ENCODE measurements at regions not wholly inside any gene's neighbourhood (a gene's known extent, or its start where the extent isn't known, plus 50 kb on each side); places are given as distances from the start of the nearest gene placed in this dataset.
A peak's percentile ranks its signal among the peaks of the same experiment; 100 is the strongest.

DNA sequence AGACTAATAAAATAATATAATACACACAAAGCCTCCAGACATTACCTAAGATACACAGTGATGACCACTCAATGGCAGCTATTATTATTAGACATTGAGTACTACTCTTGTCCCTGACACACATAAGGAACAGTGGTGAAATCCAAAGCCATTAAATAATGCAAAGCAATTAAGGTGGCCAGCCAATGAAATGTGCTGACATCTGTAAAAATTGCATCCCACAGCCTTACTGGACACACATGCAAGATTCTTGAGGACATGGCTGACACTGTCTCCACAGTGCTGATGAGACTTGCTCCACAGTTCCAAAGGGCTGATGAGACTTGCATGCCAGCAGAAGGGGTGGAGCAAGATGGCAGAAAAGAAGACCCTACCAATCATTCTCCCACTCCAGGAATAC is 447.5 kb downstream of the IRX1 start:
- no peak for FAIRE-seq

DNA sequence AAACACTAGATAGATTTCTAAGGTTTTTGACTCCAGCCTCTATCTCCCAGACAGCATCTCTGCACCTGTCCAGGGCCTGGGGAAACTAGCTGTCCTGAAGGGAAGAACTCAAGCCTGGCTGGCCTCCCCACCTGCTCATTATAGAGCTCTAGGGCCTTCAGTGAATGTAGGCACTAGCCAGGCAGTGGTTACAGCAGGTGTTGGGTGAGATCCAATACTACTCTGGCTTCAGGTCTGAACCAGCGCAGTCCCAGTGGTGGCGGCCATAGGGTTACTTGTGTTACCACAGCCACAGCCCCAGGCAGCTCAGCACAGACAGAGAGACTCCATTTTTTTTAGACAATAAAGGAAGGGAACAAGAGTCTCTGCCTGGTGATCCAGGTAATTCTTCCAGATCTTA is 449.2 kb downstream of the IRX1 start:
- TF ChIP-seq RAD21 (conservative IDR thresholded peaks at IDR 0.05 in 1 of 2, IDR thresholded peaks at IDR 0.05 in 1 of 2), result no peak
- TF ChIP-seq SMC3 (IDR thresholded peaks at IDR 0.05), result no peak
- TF ChIP-seq MYC (IDR thresholded peaks at IDR 0.05; ENCODE audit: borderline replicate concordance, low read length), result no peak
- no peak for TF ChIP-seq CHD2 (IDR thresholded peaks at IDR 0.05; ENCODE audit: low read length, partially characterized antibody)
- no peak for TF ChIP-seq EHMT2 (IDR thresholded peaks at IDR 0.05; ENCODE audit: low read depth)
- TF ChIP-seq, protein P1, sequence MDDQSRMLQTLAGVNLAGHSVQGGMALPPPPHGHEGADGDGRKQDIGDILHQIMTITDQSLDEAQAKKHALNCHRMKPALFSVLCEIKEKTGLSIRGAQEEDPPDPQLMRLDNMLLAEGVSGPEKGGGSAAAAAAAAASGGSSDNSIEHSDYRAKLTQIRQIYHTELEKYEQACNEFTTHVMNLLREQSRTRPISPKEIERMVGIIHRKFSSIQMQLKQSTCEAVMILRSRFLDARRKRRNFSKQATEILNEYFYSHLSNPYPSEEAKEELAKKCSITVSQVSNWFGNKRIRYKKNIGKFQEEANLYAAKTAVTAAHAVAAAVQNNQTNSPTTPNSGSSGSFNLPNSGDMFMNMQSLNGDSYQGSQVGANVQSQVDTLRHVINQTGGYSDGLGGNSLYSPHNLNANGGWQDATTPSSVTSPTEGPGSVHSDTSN (IDR thresholded peaks at IDR 0.05), result no peak
- TF ChIP-seq FOSB (CRISPR knock-in tag; IDR thresholded peaks at IDR 0.05), result no peak
- no peak for TF ChIP-seq HOXB13 (CRISPR knock-in tag; IDR thresholded peaks at IDR 0.05; ENCODE audit: low read depth)
- no peak for TF ChIP-seq ESRRA (IDR thresholded peaks at IDR 0.05; ENCODE audit: borderline replicate concordance, low read length)
- TF ChIP-seq CEBPB (IDR thresholded peaks at IDR 0.05), result no peak
- no peak for TF ChIP-seq ZNF302 (CRISPR knock-in tag; IDR thresholded peaks at IDR 0.05)
- no peak for TF ChIP-seq PHF8 (IDR thresholded peaks at IDR 0.05; ENCODE audit: borderline replicate concordance, low read depth)
- TF ChIP-seq TFCP2L1 (CRISPR knock-in tag; IDR thresholded peaks at IDR 0.05), result no peak
- no peak for TF ChIP-seq RARB (CRISPR knock-in tag; IDR thresholded peaks at IDR 0.05)
- TF ChIP-seq RCOR1 (IDR thresholded peaks at IDR 0.05; ENCODE audit: low read depth, low read length), result no peak
- no peaks in the 10 kb centered on the region for H3K9me3 ChIP-seq
- H3K27ac ChIP-seq, result no peak overlapping the region
- CTCF ChIA-PET, result interaction anchor here (0.6 to 0.8 kb wide), 2 partner anchors 19 to 147 kb away, joined by 3 read pairs; no protein-coding TSS in a partner anchor
- DNase-seq (ENCODE audit: low read depth in 1 of 2, low spot score in 1 of 2), result no peak
- POLR2A ChIA-PET, result no interaction called here
- FAIRE-seq, result no peak
- ATAC-seq, result no peak
- no peak overlapping the region for H3K4me2 ChIP-seq
- WGBS (ENCODE audit: missing lambda C conversion rate), result 30% methylated on average over 2 of the region's 2 CpGs
- no peak overlapping the region for H3K4me3 ChIP-seq
- H3K4me1 ChIP-seq, result no peaks in the 10 kb centered on the region

More for the DNA sequence above, 447.5 kb downstream of the IRX1 start:
- Histone ChIP-seq H3K4me2 (no peak overlapping the region), H3K27ac (no peak overlapping the region), H3K9me3 (no peaks in the 10 kb centered on the region), H3K4me3 (no peak overlapping the region), H3K4me1 (no peaks in the 10 kb centered on the region)
- POLR2A ChIA-PET, result no interaction called here
- TF ChIP-seq, protein P2, sequence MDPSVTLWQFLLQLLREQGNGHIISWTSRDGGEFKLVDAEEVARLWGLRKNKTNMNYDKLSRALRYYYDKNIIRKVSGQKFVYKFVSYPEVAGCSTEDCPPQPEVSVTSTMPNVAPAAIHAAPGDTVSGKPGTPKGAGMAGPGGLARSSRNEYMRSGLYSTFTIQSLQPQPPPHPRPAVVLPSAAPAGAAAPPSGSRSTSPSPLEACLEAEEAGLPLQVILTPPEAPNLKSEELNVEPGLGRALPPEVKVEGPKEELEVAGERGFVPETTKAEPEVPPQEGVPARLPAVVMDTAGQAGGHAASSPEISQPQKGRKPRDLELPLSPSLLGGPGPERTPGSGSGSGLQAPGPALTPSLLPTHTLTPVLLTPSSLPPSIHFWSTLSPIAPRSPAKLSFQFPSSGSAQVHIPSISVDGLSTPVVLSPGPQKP (IDR thresholded peaks at IDR 0.05; ENCODE audit: low read depth, low read length), result no peak
- TF ChIP-seq MAFK (IDR thresholded peaks at IDR 0.05; ENCODE audit: partially characterized antibody) (peak; percentile 57), EHMT2 (IDR thresholded peaks at IDR 0.05; ENCODE audit: low read depth) (no peak), ZSCAN20 (CRISPR knock-in tag; IDR thresholded peaks at IDR 0.05) (no peak)
- TF ChIP-seq, protein P3, sequence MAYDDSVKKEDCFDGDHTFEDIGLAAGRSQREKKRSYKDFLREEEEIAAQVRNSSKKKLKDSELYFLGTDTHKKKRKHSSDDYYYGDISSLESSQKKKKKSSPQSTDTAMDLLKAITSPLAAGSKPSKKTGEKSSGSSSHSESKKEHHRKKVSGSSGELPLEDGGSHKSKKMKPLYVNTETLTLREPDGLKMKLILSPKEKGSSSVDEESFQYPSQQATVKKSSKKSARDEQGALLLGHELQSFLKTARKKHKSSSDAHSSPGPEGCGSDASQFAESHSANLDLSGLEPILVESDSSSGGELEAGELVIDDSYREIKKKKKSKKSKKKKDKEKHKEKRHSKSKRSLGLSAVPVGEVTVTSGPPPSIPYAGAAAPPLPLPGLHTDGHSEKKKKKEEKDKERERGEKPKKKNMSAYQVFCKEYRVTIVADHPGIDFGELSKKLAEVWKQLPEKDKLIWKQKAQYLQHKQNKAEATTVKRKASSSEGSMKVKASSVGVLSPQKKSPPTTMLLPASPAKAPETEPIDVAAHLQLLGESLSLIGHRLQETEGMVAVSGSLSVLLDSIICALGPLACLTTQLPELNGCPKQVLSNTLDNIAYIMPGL (CRISPR knock-in tag; IDR thresholded peaks at IDR 0.05; ENCODE audit: borderline replicate concordance), result no peak
- CTCF ChIA-PET, result no interaction called here
- ATAC-seq (no peak), DNase-seq (ENCODE audit: low read depth in 1 of 2, low spot score in 1 of 2) (no peak)

DNA sequence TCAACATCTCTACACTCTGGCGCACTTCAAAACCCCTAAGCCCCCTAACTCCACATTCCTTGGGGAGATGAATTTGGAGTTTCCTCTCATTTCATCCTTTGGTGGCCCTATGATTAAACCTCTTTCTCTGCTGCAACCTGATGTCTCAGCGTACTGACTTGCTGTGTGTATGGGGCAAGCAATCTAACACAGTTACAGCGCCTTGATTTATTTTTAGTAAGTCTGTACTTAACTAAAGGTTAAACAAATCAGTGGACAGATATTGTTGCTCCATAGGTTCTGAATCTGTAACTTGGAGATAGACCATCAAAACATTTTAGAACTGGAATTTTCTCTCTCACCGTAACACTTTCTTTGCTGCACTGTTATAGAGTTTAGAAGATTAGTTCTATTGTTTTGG is 452.8 kb downstream of the IRX1 start:
- 36% methylated on average over 4 of the region's 4 CpGs for WGBS (ENCODE audit: missing lambda C conversion rate)
- no peak overlapping the region for H3K27ac ChIP-seq
- H3K9me3 ChIP-seq, result no peaks in the 10 kb centered on the region
- CTCF ChIA-PET, result no interaction called here
- H3K4me1 ChIP-seq, result no peaks in the 10 kb centered on the region
- ATAC-seq, result no peak
- no peak for DNase-seq (ENCODE audit: low read depth in 1 of 2, low spot score in 1 of 2)
- no peak overlapping the region for H3K4me3 ChIP-seq
- no peak for FAIRE-seq
- TF ChIP-seq, protein P1 (IDR thresholded peaks at IDR 0.05), result no peak
- TF ChIP-seq CBX8 (IDR thresholded peaks at IDR 0.05) (no peak), RCOR1 (IDR thresholded peaks at IDR 0.05; ENCODE audit: low read depth, low read length) (no peak)
- POLR2A ChIA-PET, result no interaction called here
- no peak overlapping the region for H3K4me2 ChIP-seq
